DMS 273 (cell line): ENCODE measurements at regions not wholly inside any gene's neighbourhood (a gene's known extent, or its start where the extent isn't known, plus 50 kb on each side); places are given as distances from the start of the nearest gene placed in this dataset.

Experiments used
- DNase-seq: peaks from one replicate; lab custom pipeline; 2025; ENCODE audit not compliant: unreplicated experiment; lab: John Stamatoyannopoulos, UW

GRCh38 chr7:54810401-54810800 lies 51.4 kb upstream of the SEC61G start:
- no peak for DNase-seq

- DNase-seq = no peak
These were observed 52.2 kb upstream of the SEC61G start for GRCh38 chr7:54811041-54811845.

GRCh38 chr7:54811846-54812254 lies 52.8 kb upstream of the SEC61G start:
- DNase-seq = no peak

- no peak for DNase-seq
These were observed 53.8 kb upstream of the SEC61G start for GRCh38 chr7:54812756-54813322.

GRCh38 chr7:54813398-54813797 lies 54.4 kb upstream of the SEC61G start:
- no peak for DNase-seq

- DNase-seq = no peak
These were observed 55.4 kb upstream of the SEC61G start for GRCh38 chr7:54814401-54814800.

GRCh38 chr7:54817152-54817551 lies 58.1 kb upstream of the SEC61G start:
- no peak for DNase-seq

- no peak for DNase-seq
These were observed 64.8 kb upstream of the SEC61G start for GRCh38 chr7:54823776-54824175.

GRCh38 chr7:54824655-54825054 lies 65.6 kb upstream of the SEC61G start:
- DNase-seq = no peak

GRCh38 chr7:54825368-54825767 lies 66.4 kb upstream of the SEC61G start:
- no peak for DNase-seq

GRCh38 chr7:54827734-54828133 lies 68.7 kb upstream of the SEC61G start:
- DNase-seq = no peak

GRCh38 chr7:54831046-54831643 lies 72.1 kb upstream of the SEC61G start:
- no peak for DNase-seq

GRCh38 chr7:54831644-54832095 lies 72.7 kb upstream of the SEC61G start:
- no peak for DNase-seq

- no peak for DNase-seq
These were observed 74.0 kb upstream of the SEC61G start for GRCh38 chr7:54833001-54833467.

- no peak for DNase-seq
These were observed 78.2 kb upstream of the SEC61G start for GRCh38 chr7:54837168-54837567.

GRCh38 chr7:54837761-54838160 lies 78.8 kb upstream of the SEC61G start:
- DNase-seq = no peak

GRCh38 chr7:54838175-54838910 lies 79.3 kb upstream of the SEC61G start:
- DNase-seq = no peak

- DNase-seq = peak; percentile 63
These were observed 80.7 kb upstream of the SEC61G start for GRCh38 chr7:54839575-54840213.

GRCh38 chr7:54841772-54842697 lies 83.0 kb upstream of the SEC61G start:
- DNase-seq = peak; percentile 37

- DNase-seq = no peak
These were observed 84.9 kb upstream of the SEC61G start for GRCh38 chr7:54843841-54844355.
